GM18870 (cell line): ENCODE measurements at regions not wholly inside any gene's neighbourhood (a gene's known extent, or its start where the extent isn't known, plus 50 kb on each side); places are given as distances from the start of the nearest gene placed in this dataset.
A peak's percentile ranks its signal among the peaks of the same experiment; 100 is the strongest.
"Not testable (repeated sequence)": the region's sequence is repeated elsewhere in the genome, so short reads cannot be mapped to it uniquely, and the experiment has no call there.

Experiments used
- ATAC-seq: cut with Tn5 transposase; IDR thresholded peaks from one replicate; pipeline ENCODE4 v1.9.1; 2021; ENCODE audit warnings: moderate library complexity; ENCODE audit not compliant: unreplicated experiment

DNA sequence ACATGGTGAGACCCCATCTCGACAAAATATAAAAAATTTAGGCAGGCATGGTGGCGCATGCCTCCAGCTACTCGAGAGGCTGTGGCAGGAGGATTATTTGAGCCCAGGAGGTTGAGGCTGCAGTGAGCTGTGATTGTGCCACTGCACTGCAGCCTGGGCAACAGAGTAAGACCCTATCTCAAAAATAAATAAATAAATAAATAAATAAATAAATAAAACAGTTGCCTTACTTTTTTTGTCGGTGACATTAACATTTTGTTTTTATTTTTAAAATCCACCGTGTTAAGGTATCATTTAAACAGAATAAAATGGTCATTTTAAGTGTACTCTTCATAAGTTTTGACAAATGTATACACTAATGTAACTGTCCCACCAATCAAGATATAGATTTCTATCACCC lies 57.0 kb downstream of the RASL11A start:
- no peak for ATAC-seq

- ATAC-seq = no peak
Observed at GRCh38 chr13:27329210-27329609, 58.6 kb downstream of the RASL11A start.

DNA sequence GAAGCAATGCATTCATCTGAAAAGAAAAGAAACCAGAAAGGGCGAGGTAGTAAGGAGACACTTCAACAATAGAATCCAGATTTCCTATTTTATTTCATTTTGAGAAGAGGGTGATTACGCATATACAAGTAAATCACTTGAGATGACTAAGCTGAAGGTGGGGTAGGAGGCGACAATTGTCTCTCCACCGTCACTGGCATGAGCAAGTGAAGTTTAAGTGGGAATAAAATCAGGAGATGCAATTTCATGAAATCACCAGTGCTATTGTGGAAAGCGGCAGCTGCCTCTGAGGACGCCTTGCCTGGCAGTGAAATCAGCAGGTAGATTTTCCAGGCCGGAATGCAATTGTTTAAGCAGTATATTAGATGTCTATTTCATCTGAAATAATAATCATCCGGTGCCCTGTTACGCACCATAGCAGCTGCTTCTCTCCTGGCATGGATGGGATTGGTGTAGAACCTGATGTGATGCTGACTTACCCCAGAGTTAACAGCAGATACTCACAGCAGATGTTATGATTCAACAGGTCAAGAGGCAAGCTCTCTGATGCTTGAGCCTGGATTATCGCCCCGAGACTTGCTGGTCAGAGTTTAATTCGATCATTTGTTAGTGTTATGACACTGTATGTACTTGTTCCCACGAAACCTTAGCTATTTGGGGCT lies 64.3 kb downstream of the RASL11A start:
- ATAC-seq = no peak

DNA sequence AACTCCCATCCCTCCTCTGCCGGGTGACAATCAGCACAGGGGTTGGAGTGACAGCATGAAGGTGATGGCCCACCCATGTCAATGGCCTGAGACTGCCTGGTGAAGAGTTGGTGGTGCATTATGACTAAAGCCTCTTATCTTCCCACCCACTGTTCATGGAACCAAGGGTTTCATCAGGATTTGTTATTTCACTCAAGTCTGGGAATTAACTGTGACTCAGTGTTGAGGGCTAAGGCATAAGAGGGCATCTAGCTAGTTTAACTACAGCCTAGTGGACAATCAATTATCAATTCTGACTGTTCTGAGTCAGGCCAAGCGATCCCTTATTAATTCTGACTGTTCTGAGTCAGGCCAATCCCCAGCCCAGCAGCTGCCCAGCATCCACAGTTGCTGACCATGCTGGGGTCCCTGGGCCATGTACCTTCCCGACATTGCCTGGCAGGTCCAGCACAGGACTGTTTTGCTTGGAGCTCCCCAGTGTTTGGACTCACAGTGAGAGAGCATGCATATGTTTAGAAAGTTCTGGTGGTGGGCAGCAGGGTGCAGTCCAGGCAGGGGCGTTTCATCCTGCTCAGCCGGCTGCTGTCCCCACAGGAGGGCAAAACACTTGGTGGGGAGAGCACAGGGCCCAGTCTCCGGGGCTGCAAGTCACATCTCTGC lies 65.5 kb downstream of the RASL11A start:
- ATAC-seq = no peak

- ATAC-seq = no peak
Observed at GRCh38 chr13:27338207-27338606, 67.6 kb downstream of the RASL11A start.

DNA sequence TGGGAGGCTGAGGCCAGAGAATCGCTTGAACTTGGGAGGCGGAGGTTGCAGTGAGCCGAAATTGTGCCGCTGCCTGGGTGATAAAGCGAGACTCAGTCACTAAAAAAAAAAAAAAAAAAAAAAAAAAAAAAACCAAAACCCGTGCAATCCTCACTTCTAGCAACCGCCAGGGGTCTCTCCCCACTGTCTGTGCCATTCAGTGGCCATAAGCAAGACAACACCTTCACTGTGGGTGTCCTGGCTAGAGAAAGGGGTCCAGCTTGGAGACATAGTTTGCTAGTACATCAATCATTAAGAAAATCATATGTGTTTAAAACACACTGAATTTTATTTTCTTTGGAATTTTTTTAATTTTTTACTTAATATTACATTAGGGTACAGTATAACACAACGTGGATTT lies 68.2 kb downstream of the RASL11A start:
- no peak for ATAC-seq

GRCh38 chr13:27339299-27339698 lies 68.7 kb downstream of the RASL11A start:
- no peak for ATAC-seq

- ATAC-seq = no peak
Observed at GRCh38 chr13:27341616-27342015, 71.0 kb downstream of the RASL11A start.

- no peak for ATAC-seq
Observed at GRCh38 chr13:27347211-27347772, 76.7 kb downstream of the RASL11A start.

DNA sequence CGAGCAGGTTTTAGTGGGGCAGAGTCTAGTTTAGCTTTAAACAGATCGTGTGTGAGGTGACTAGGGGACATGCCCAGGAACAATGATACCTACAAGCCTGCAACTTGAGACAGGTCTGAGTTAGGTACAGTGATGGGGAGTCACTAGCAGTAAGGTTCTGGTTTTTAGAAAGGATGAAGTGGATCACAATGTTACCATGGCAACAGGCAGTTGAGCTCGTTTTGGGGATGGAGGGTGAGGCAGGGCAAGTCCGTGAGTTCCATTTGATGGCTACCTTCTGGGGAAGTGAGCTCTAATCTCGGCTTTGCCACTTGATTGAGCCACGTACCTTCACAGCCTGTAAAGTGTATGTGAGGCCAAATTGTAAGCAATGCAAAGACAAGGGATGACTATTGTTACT lies 76.0 kb upstream of the GTF3A start:
- ATAC-seq = no peak

- ATAC-seq = no peak
Observed at GRCh38 chr13:27349458-27349857, 75.0 kb upstream of the GTF3A start.

GRCh38 chr13:27350825-27351224 lies 73.6 kb upstream of the GTF3A start:
- not testable (repeated sequence) for ATAC-seq

- ATAC-seq = no peak
Observed at GRCh38 chr13:27352698-27353097, 71.7 kb upstream of the GTF3A start.

GRCh38 chr13:27353166-27353583 lies 71.2 kb upstream of the GTF3A start:
- ATAC-seq = peak; percentile 99

DNA sequence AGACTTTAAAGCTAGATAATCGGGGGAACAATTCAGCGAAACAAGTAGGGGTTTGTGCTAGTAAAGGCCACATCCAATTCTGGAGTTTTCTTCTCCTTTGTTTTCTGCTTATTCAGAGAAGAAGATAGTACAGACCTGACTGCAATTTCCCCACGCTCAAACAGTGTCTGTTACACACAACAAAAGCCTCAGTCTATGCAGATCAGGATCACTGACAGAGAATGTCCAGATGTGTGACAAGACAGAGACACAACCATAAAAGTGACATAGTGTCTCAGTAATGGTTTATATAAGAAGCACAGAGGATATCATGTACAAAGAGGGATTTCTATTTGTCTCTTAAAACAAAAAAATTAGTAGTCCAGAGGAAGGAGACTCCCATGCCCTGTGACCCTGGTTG lies 70.7 kb upstream of the GTF3A start:
- no peak for ATAC-seq

DNA sequence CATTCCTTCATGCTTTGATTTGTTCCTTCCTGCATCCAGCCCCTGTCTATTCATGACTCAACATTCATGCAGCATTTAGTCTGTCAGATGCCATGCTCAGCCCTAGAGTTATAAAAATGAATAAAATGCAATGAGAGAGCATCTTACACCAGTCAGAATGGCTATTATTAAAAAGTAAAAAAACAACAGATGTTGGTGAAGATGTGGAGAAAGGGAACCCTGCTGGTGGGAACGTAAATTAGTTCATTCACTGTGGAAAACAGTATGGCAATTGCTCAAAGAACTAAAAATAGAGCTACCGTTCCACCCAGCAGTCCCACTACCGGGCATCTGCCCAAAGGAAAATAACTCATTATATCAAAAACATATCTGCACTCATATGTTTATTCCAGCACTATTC lies 70.0 kb upstream of the GTF3A start:
- no peak for ATAC-seq

DNA sequence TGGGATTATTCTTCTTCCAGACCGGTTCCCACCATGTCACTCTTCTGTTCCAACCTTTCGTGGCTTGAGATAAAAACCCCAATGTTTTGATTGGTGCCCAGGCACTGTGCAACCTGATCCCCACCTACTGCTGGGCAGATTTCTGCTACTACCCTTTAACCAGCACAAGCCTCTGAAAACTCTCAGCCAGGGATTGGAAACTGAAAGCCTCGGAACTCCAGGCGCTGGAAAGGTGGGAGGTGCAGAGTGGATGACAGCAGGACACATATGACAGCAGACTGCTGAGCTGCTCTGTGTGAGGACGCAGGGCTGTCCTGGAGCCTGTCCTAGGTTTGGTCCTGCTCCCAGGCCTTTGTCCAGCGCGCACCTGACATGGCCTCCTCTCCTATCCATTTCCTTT lies 68.5 kb upstream of the GTF3A start:
- no peak for ATAC-seq

DNA sequence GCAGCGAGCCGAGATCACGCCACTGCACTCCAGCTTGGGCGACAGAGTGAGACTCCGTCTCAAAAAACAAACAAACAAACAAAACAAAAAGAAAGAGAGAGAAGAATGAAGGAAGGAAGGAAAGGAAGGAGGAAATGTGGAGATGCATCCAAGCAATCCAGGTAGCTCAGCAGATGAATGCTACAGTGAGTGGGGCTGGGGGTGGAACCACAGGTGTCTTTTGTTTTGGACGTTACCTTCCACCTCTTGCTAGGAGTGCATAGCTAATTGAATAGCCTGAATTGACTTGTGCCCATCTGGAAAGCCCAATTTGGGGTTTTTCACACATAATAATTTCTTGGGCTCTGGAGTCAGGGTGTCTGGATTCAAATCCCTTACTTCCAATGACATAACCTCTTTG lies 66.0 kb upstream of the GTF3A start:
- ATAC-seq = no peak

DNA sequence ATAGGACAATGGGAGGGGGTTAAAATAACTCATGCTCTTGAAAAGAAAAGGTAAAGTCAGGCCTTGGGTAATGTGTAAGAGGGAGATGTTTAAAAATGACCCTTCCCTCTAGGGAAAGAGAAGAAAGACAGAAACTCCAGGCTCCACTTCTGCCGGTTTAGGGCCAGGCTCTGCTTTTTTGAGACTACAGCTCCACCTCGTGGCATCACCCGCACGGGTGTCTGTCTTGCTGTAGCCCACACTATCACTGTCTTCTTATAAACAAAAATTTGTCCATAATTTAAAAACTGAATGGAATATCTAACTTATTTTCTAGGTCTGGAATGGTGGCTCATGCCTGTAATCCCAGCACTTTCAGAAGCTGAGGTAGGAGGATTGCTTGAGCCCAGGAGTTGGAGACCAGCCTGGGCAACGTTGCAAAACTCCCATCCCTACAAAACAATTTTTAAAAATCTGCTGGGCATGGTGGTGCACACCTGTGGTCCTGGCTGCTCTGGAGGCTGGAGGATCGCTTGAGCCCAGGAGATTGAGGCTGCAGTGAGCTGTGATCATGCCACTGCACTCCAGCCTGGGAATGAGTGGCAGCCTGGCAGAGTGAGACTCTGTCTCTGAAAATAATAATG lies 65.1 kb upstream of the GTF3A start:
- no peak for ATAC-seq

GRCh38 chr13:27360562-27360961 lies 63.9 kb upstream of the GTF3A start:
- ATAC-seq = no peak

DNA sequence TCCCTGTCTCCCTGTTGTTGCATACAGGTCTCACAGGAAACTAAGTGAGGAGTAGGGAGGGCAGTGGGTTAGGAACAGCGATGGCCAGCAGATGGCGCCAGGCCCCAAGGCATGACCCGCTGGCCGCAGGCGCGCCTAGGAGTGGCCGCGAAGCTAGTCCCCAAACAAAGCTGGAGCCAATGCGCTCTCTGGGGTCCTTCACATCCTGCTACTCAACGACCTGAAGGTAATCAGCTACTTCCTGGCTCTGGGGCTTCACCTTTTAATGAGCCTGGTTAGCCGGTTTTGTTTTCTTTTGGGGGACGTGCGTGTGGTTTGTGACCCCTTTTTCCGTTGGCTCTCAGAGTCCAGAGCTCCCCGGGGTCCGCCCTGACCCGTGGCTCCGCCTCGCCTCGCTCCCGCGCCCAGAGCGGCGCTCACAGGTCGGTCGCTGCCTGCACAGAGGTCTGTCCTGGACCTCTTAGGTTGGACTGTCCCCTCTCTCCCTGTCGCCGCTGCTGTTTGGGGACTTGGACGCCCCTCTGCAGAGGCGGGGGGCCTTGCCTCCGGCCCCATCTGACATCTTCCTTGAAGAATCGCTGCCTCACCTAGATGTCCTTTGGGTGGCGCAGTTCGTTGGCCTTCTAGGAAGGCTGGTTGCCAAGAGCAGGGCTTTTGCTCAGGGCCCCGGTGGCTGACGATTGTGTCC lies 62.2 kb upstream of the GTF3A start:
- ATAC-seq = no peak

DNA sequence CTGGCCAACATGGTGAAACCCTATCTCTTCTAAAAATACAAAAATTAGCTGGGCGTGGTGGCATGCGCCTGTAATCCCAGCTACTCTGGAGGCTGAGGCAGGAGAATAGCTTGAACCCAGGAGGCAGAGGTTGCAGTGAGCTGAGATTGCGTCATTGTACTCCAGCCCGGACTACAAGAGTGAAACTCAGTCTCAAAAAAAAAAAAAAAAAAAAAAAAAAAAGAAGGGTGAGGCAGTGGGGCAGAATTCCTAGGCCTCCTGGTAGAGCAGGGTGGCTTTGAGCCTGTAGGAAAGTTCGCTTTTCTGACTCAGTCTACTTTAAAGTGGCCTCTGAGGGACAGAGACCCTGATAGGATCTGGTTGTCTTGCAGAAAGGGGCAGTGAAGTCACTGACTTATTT lies 60.8 kb upstream of the GTF3A start:
- not testable (repeated sequence) for ATAC-seq
